NCI-H1417 (cell line): ENCODE measurements at regions not wholly inside any gene's neighbourhood (a gene's known extent, or its start where the extent isn't known, plus 50 kb on each side); places are given as distances from the start of the nearest gene placed in this dataset.
A peak's percentile ranks its signal among the peaks of the same experiment; 100 is the strongest.
"Not testable (repeated sequence)": the region's sequence is repeated elsewhere in the genome, so short reads cannot be mapped to it uniquely, and the experiment has no call there.

ENCODE experiments used
- DNase-seq, 3 experiments: peaks; one replicate each; lab custom pipeline; 2025; lab: John Stamatoyannopoulos, UW

DNA sequence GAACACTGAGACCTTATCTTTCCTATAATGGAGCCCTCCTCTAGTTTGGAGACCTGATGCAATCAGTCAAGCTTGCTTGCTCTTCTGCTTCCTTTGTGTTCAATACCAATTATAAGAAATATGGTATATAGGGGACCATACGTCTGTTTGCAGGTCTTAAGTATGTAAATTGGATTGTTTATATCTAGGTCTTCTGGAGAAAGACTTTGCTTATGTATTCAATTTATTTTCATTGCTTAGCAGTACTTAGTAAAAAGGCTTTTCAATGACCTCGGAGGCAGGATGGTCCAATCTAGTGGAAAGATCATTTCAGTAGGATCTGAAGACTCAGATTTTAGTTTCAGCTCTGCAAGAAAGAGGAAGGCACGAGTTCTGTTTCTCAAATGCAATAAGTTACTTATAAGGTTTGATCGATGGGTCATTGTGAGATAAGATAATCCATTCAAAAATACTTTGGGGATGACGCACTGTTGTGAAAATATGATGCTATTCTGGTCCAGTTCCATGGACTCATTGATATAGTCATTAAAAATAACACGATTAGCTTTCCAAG is 571.6 kb downstream of the SH2D4B start:
- DNase-seq: no peak

DNA sequence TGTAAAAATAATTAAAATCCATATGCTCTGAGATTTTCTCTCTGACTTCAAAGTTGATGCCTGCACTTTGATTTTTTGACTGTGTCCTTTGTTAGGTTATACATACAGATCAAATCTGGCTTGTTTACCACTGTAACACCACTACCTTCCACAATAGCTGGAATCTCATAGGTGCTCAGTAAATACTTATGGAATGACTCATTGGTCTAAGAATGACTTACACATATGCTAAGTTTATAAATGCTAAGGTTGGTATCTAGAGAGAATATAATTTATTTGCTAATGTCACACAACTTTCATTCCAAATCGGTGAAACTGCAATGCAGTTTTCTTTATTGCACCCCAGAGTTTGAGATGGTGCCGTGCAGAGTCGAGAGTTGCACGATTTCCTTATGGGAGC is 578.5 kb downstream of the SH2D4B start:
- no peak for DNase-seq

DNA sequence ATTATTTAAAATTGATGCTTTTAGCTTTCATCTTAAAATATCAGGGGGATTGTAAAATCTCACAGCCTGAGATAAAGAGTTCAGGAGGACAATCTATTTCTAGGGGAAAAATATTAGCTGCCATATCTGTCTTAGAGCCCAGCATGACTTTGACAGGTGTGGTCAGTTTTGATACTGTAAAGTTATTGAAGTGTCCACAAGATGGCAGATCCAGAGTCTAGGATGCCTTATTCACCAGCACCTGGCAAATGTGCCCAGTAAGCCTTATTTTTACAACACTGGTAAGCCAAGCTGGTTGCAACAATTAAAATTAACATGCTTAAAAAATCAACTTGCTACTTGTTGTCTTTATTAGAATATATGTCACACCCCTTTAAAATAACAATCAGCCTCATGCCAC is 579.3 kb downstream of the SH2D4B start:
- no peak for DNase-seq

DNA sequence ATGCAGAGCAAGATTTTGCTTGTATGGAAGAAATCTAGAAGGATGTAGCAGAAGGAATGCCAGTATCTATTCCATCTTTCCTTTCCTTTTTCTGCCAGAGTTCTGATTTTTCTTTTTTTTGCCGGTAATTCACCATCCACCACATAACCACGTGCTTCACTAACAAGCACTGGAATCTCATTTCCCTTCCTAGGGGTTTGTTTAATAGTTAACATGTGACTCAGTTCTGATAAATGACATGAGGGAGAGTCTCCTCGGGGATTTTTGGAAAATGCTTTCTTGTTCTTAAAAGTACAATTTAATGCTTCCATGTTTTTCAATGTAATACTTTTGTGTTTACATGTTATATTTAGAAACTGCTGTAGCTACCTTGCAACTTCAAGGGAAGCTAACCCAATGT is 590.2 kb downstream of the SH2D4B start:
- DNase-seq: no peak

DNA sequence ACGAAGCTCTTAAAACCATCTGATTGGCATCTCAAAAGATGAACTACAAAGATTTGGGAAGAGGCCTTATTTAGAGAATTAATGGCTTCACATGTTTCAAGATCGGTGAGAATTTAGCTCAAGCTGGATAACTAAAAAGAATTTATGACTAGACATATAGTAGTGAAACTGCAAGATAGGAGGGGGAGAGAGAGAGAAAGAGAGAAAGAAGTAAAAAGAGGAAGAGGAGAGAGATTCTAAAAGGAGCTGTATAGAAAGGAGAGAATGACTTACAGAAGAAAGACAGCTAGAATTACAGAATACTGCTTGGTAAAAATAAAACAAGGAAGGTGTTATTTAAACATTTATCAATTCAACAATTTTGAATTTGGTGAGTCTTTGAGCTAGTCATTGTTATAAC is 592.3 kb downstream of the SH2D4B start:
- no peak for DNase-seq

DNA sequence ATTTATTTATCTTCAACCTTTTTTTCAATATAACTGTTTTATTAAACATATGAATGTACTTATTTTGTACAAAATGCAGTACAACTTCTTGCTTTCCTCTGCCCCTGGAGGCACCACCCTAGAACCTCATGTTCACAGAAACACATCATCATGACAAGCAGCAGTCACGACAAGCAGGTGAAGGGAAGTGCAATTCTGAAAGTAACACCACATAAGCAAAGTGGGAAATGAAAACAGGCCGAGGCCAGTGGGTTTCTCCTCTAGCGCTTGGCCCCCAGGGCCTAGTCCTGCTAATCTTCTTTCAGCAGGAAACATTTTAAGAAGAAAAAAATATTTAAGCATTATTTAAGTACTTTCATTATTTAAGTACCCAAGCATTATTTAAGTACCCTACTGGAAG is 598.1 kb downstream of the SH2D4B start:
- no peak for DNase-seq

DNA sequence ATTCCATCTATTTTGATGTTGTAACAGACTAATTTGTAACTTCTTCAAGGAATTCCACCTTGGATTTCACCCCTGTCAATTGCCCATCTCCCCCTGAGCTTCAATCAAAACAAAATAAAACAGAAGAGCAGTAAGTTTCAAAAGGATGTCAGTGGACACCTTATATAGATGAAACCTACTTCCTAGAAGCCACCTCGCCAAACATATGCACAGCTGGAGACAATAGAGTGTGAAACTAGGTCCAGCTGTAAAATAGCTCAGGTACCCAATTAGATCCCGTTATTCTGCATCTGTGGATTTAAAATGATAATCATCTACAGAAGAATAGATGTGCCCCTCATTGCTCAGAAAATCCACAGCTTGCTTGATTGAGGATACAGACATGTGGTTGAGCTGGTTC is 598.6 kb downstream of the SH2D4B start:
- no peak for DNase-seq

DNA sequence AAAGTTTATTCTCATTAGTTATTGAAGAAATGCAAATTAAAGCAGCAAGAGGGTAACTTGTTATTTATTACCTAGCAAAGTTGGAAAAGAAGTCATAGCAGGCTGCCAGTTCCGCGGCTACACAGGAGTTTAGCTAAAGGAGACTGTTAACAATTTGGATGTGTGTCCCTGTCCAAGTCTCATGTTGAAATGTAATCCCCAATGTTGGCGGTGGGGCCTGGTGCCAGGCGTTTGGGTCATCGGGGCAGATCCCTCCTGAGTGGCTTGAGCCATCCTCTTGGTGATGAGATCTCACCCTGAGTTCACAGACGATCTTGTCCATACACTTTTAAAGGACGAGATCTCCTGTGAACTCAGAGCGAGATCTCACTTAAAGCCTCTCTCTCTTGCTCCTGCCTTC is 608.3 kb downstream of the SH2D4B start:
- DNase-seq: no peak

DNA sequence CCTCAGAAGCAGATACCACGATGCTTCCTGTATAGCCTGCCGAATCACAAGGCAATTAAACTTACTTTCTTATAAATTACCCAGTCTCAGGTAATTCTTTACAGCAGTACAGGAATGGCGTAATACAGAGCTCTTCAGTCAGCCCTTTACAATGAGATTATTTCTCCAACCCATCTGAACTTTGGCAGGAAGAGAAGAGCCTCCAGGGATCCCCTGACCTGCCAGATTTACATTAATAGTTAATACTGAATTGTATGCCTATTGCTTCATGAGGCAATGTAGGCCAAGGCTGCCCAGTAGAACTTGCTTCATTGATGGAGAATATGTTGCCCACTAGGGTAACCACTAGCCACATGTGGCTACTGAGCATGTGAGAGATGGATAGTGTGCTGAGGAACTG is 608.7 kb downstream of the SH2D4B start:
- DNase-seq: no peak

DNA sequence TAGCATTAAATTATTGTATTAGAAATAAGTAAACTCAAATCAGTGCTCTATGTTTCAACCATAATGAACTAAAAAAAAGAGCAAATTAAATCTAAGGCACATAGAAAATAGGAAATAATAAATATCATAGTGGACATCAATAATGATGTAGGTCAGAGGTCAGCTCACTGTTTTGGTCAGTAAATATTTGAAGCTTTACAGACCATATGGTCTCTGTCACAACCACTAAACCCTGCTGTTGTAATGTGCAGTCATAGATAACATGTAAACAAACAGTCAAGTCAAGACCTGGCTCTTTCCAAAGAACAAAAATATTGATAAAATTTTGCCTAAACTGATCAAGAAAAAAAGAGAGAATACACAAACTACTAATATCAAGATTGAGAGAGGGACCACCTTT is 615.0 kb downstream of the SH2D4B start:
- no peak for DNase-seq

DNA sequence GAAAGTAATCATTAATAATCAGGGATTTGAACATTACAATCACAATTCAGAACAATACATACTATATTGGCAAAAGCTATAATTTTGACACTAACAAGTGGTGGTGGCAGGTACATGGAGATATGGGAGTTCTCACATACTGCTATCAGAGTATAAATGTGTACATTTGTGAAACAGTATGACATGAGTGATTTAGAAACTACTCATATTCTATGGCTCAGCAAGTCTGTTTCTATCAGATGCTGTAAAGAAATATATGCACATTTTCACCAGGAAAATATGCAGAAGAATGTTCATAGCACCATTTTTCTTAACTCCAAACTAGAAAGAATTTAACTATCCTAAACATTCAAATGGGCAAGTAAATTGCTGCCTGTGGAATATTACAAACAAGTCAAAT is 620.0 kb downstream of the SH2D4B start:
- no peak for DNase-seq

DNA sequence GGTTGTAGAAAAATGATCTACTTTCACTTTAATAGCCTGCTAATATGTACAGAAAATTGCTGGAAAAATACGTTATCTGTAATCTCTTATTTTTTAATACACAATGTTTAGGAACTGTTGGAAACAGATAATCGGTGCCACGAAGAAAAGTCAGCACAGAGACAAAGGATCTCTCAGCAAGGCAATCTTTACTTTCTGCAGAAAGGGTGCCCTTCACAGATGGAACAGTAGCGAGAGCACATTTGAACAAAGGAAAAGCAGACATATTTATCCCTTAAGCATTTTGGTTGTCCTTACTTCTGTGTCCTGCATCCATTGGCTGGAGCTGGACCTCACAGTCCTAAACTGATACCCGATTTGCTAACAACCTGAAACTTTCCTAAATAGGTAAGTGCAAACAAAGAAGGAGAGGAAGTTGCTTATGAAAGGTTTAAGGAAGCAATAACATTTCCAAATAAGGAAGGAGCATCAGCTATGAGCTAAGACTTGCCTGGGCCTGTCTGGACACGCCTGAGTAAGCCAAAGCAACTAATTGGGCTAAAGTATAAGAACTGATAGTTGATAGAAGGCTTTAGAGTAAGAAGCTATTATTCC is 640.0 kb downstream of the SH2D4B start:
- DNase-seq: no peak

DNA sequence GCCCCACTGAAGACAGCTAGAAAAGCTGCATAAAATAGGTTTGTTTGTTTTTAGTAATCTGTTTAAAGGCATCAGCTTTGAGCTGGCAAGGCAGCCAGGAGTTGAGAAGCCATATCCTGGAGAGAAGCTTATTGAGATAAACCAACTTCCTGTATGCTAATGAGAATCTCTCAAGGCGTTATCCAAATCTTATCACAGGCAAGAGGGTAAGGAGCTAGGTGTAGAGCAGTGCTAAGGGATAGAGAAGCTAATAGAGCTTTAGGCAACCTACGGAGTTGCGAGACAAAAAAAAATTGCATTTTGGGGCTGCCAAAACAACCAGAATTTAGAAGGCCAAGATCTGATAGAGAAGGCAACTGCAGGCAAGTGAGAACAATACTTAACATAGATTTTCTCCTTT is 641.6 kb downstream of the SH2D4B start:
- no peak for DNase-seq

DNA sequence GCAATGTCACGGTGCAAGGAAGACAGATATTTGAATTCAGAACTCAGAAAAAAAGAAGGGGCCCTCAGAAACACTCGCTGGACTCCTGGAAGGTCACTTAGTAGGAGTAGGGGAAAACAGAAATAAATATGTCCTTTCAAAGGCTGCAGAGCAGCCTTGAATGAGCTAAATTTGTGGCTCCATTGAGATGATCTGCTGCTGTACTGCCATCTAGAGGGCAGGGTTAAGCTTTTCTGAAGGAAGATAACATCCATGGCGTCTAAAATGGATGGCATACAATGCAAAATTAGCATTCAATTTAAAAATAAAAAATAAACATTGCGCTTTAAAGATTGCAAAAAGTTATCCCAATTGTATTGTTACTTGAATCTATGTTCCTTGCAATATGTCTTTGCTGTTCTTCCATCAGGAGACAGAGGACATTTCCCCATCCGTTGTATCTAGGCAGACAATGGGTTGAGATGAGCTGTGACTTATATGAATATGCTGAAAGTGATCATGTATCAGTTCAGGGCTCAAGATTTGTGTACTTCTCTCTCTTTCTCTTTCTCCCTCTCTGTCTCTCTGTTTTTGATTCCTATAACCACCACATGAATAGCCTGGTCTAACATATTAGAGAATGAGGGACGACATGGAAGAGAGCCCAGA is 642.2 kb downstream of the SH2D4B start:
- DNase-seq: peak in 1 of 3 experiments; percentile 21

DNA sequence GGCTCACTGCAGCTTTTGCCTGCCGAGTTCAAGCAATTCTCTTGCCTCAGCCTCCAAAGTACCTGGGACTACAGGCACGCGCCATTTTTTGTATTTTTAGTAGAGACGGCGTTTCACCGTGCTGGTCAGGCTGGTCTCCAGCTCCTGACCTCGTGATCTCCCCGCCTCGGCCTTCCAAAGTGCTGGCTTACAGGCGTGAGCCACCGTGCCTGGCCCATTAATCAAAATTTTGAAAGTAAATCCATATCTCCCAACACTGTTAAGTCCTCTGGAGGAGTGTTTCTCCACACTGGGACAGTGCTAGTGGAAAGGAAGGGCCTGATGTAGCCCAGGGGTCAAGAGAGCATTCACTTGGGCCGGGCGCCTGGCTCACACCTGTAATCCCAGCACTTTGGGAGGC is 644.6 kb downstream of the SH2D4B start:
- DNase-seq: no peak

DNA sequence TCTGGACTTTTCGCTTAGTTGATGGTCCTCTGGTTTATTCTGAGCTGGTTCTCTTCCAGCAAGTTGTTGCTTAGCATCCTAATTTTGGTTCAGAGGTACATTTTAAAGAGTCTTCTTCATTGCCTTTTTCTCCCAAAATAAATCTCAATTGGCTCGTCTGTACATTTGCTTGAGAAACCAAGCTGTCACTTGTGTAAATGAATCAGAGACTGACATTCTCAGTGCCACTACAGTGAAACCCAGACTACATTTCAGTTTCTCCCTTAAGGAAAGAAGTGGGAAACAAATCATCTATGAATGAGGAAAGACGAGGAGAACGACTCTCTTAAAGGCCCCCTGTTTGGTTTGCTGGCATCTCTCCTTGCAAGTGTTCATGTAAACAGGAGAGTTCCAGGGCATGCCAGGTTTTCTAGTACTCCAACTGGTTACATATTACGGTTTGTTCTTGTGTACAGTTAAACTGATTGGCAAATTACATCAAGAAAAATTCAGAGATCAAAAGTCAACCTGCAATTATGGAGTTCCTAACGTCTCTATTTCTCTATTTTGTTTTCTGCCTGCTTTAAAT is 654.6 kb downstream of the SH2D4B start:
- DNase-seq: no peak

DNA sequence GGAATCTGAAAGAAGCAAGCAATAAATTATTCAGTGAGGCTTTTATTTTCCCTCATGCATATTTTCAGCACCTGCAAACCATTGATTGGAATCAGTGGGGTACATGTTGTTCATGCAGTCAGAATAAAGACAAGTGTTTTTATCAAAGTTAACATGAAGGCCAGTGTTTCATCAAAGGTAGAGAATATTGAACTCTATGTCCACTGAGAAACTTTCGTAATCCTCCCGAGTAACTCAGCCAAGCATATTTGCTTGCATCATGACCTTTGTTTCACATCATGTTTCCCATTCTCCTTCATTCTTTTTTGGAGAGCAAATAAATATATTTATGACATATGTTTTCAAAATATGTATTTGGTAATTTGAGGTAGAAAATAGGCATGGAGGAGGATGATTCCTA is 663.1 kb downstream of the SH2D4B start:
- no peak for DNase-seq

DNA sequence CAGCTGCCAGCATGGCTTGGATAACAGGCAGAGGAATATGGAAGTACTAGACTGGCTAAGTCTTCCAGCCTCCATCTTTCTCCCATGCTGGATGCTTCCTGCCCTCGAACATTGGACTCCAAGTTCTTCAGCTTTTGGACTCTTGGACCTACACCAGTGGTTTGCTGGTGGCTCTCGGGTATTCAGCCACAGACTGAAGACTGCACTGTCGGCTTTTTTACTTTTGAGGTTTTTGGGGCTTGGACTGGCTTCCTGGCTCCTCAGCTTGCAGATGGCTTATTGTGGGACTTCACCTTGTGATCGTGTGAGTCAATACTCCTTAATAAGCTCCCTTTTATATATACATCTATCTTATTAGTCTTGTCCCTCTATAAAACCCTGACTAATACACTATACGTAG is 667.6 kb upstream of the NRG3 start:
- not testable (repeated sequence) for DNase-seq

DNA sequence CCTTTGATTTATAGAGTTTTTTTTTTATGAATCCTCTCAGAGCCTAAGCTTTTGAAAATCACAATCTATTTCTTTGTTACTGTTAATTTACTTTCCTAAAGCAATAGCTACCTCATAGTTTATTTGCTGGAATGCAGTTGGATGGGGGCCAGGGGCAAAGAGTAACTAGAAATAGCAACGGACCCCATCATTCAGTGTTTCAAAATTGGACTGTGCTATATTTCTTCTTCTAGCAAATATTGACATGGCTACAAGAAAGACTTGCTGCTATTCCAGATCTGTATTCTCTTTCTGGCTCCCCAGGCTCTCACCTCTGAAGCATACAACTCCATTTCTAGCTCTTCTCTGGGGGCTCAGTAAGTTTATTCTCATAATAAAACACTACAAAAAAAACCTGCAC is 661.6 kb upstream of the NRG3 start:
- DNase-seq: no peak

DNA sequence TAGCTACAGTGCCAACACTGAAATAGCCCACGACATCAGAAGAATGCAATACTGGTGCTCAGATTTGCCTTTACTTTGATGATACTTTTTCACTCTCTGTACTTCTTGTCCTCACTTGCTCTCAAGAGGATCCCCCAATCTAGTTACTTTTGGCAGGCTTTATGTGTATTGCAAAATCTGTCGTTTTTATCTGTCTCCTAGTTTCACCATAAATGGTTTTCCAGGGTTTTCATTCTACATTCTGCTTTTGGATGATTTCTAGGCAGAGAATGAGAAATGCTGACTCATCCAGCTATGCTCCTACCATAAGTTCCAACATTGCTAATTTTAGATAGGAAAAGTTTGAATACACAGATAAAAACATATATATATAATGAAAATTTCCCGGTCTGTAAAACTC is 659.5 kb upstream of the NRG3 start:
- DNase-seq: no peak

DNA sequence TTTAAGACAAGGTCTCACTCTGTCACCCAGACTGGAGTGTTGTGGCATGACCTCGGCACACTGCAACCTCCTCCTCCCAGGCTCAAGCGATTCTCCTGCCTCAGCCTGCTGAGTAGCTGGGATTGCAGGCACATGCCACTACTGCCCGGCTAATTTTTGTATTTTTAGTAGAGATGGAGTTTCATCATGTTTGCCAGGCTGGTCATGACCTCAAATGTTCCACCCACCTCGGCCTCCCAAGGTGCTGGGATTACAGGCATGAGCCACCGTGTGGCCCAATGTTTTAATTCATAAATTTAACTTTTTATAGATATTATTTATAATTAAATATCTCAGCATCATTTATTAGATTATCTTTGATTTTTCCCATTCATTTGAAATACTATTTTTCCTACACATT is 658.0 kb upstream of the NRG3 start:
- no peak for DNase-seq

DNA sequence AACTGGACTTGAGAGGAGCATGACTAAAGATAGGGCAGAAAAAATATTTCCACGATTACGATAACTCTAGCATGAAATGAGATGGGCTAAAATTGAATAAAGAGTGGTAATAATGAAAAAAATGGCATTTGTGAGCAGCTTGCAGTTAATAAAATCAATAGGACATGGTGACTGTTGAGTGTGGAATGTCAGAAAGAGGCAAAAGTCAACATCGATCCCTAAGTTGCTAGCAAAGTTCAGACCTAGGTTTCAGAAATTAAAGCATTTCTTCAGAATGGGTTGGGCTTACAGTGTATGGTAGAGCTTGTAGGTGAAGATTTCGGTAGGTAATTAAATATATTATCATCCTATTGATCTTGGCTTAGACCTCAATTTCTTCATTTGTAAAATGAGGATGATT is 656.7 kb upstream of the NRG3 start:
- no peak for DNase-seq

DNA sequence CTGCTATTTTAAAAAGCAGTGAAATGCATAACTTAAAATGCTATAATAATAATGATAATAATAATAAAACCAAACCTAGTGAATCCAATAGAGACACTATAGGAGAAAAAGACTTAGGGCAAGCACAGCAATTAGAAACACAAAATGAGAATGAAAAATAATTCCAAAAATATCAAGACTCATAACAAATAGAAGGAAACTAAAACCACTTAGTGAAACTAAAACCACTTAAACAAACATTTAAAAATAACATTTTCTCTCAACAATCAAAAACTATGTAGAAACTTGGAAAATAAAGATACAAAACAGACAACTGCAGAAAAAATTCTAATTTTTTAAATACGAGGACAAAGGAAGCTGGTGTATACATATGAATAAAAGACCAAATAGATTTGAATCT is 655.2 kb upstream of the NRG3 start:
- DNase-seq: no peak

DNA sequence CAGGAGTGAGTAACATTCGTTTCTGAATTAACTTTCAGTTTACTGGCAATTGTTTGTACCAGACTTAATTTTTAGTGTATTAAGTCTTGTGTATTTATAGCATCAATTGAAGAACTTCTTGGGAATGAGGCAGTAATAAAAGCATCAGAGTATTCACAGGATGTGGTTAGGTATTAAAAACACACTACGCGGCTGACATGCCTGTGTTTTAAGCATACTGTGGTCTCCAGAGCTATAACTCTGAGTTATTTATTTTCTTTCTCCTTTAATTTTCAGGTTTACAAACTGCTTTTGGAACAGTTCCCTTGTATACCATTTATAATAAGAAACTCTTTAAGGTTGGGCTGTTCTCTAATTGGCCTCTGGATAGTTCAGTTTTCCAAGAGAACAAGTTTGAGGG is 626.1 kb upstream of the NRG3 start:
- DNase-seq: no peak
